HG02642 (cell line): ENCODE measurements at regions not wholly inside any gene's neighbourhood (a gene's known extent, or its start where the extent isn't known, plus 50 kb on each side); places are given as distances from the start of the nearest gene placed in this dataset.
"Not testable (repeated sequence)": the region's sequence is repeated elsewhere in the genome, so short reads cannot be mapped to it uniquely, and the experiment has no call there.

Experiments used
- ATAC-seq: cut with Tn5 transposase; IDR thresholded peaks from one replicate; pipeline ENCODE4 v1.9.1; 2021; ENCODE audit warnings: mild to moderate bottlenecking; ENCODE audit not compliant: unreplicated experiment, poor library complexity

GRCh38 chr5:66346869-66347268, 202.8 kb downstream of the SREK1 start:
- no peak for ATAC-seq

DNA sequence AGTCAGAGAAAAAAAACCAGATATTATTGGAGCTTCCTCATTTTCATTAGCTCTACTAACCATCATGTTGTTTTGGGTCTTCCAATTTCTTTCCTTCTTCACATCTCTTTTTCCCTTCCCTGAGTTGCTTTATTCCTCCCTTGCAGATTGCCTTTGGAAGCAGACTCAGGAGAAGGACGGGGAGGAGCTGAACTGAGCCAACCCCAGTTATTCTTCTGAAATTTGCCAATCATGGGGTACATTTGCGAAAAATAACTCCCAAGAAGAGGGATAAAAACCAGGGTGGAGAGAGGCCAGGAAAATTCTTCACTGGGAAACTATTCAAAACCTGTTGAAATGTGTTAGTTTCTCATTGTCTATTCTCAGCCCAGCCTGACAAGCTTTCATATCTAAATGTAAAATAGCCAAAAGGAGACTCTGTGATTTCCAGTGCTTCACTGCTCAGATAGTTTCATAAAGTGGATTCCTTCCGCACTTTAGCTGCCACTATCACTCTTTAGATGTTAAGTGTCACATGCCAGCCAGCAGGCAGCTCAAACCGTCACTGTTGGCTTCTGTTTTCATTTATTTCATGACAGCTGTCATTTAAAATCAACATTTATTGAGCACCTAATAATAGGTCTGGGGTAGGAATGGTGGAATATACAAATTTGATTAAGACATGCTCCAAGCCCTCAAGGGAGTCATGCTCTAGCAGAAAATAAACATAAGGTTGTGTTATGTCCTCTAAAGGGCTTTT, 204.5 kb downstream of the SREK1 start:
- ATAC-seq = no peak

- ATAC-seq = no peak
These were observed 207.7 kb downstream of the SREK1 start for GRCh38 chr5:66351813-66352212.

- ATAC-seq = no peak
These were observed 209.1 kb downstream of the SREK1 start for GRCh38 chr5:66353186-66353585.

DNA sequence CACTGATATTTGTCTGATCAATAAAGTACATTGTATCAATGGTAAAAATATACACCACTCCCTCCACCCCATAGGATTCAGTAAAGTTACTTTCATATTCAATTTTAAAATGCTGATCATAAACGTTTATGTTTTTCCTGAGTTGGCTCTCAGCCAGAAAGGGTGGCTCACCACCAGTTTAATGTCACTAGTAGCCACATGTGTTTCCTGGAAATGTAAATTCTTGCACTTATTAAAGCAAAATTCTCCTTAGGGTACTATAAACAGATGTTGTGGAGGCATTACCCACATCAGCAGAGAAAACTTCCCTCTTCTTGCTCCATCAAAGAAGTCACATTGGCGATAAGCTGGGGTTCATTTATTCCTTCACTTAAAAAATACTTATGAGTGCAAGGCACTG, 210.3 kb downstream of the SREK1 start:
- no peak for ATAC-seq

- ATAC-seq = no peak
These were observed 212.0 kb downstream of the SREK1 start for GRCh38 chr5:66356011-66356565.

DNA sequence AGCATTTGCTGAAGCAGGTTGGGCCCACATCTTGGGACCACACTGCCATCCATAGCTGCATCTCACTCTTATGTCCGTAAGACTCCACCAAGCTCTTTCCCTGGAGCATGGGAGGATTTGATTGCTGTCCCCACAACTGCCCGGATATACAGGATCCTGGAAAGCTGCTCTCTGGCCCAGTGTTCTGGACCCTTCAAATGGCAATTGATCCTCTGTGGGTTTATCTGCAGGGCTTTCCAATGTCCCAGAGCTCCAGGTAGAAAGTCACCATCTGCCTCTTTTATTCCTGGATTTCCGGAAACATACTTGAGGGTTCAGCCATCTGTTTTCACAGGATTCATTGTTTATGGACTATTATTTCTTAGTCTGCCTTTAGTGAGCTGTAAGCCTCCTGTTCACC, 214.6 kb downstream of the SREK1 start:
- no peak for ATAC-seq

DNA sequence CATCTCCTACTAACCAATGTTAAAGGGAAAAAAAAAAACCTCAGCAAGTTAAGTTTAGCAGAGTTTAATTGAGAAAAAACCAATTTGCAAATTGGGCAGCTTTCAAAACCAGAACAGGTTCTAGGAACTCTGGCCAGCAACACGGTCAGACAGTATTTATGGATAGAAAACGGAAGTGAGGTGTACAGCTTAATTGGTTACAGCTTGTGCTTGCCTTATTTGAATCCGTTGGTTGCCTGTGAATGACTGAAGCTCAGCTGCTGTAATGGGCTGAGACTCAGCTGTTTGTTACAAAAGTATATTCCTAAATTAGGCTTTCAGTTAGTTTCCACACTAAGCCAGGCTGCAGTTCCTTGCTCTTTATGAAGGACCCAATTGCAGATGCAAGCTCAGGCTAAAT, 217.0 kb downstream of the SREK1 start:
- ATAC-seq = no peak

DNA sequence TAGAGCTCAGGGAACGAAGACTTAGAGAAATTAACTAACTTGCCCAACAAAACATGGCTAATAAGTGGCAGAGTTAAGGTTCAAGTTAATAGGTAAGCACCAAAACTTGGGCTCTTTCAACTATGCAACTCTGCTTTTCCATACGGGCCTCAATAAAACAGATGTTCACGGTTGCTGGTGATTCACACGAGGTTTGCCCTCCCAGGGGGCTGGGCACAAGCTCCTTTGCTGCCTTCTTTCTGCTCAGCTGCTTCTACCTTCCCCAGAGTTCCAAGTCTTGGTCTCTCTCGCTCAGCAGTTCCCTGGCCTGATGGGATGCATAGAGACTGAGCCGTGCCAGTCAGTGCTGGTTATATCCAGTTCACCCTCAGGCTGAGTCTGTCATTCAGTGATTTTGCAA, 217.9 kb downstream of the SREK1 start:
- no peak for ATAC-seq

DNA sequence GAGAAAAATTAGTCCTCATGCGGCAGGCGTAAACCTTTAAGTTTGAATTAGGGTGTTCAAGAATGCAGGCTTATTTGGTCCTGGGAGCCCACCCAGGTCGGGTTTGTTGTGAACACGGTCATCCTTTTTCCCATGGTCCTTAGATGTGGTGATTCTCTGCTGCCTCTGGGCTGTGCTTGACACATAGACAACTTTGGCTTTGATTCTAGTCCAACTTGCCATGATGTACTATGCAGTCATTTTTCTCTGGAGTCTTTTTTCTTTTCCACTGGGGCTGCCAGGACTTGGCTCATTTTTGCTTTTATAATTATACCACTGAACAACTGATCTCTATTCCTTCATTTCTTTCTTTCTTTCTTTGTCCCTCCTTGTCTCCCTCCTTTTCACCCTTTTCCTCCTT, 218.6 kb downstream of the SREK1 start:
- no peak for ATAC-seq

- ATAC-seq = no peak
These were observed 219.0 kb downstream of the SREK1 start for GRCh38 chr5:66363097-66363496.

DNA sequence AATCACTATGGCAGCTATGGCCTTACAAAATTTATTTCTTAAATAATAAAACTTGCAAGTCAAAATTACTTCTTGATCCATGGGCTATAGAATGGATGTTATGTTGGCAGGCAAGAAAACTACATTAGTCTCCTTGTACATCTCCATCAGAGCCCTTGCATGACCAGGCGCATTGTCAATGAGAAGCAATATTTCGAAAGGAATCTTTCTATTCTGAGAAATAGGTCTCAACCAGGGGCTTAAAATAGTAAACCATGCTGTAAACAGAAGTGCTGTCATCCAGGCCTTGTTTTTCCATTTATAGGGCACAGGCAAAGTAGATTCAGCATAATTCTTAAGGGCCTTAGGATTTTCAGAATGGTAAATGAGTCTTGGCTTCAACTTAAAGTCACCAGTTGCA, 220.1 kb downstream of the SREK1 start:
- ATAC-seq = no peak

DNA sequence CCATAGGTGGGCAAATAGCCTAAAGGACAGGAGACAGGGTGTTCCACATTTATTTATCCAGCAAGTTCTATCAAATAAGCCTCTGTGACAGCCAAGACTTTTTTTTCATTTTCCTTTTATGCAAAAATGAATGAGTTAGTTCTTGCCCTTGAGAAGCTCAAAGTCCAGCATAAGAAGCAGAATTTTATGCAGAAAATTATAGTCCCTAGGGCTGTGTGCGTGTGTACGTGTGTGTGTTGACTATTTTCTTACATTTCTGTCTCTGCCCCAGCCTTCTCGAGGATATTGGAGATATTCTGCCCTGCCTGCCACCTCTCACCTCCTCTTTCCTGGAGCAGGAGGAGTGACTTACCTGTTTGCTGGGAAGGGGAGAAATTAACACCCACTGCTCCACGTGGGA, 221.9 kb downstream of the SREK1 start:
- no peak for ATAC-seq

GRCh38 chr5:66367814-66368541, 223.9 kb downstream of the SREK1 start:
- no peak for ATAC-seq

DNA sequence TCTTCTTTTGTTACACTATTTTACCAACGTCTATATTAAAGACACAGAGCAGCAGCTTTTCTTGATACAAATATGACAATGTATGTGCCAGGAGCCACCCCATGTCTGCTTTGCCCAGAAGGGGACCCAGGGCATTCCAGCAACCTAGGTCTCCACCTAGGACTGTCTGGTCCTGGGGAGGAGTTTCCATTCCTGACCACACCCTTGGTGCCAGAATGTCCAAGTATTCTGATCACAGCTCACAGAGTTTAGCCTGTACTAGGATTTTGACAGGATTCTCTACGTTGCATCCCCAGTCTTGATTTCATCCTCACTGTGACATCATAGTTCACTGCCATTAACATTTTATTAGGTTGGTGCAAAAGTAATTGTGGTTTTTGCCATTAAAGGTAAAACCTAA, 224.7 kb downstream of the SREK1 start:
- no peak for ATAC-seq

DNA sequence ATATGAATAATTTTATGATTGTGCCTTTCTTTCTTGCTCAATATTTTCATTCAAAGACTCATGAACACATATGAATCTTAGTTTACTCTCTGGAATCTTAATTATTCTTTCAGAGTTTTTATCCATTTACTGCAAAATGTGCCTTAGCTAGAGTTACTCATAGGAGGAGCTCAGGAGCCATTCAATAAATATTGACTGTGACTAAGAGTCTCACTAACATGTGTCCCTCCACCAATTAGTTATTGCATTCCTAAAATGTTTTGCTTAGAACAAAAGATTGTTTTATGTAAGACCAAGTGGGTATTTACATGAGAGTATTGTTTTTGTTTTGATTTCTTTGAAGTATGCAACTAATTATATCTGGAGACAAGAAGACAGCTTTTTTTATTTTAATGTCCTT, 218.4 kb upstream of the MAST4 start:
- ATAC-seq = no peak

- no peak for ATAC-seq
These were observed 217.8 kb upstream of the MAST4 start for GRCh38 chr5:66378407-66378806.

GRCh38 chr5:66382152-66382551, 214.0 kb upstream of the MAST4 start:
- ATAC-seq = no peak

GRCh38 chr5:66405145-66405544, 191.0 kb upstream of the MAST4 start:
- ATAC-seq = not testable (repeated sequence)

- no peak for ATAC-seq
These were observed 189.3 kb upstream of the MAST4 start for GRCh38 chr5:66406761-66407336.

DNA sequence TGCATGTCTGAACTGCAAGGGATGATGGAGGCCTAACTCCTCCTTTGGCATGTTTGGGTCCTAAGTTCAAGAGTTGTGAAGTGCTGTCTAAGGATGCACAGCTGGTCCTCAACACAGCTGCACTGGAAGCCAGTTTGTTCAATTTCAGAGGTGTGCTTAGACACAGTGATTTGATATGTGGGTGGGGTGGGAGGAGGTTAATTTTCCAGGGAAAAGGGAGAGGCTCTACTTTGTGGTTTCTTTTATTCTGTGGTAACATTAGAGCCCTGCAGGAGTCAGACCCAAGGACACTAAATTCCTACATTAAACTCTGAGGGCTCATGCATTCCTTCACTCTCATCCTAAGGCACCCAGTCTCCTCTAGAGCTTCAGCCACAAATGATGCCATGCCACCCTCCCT, 188.4 kb upstream of the MAST4 start:
- no peak for ATAC-seq
